ENCODE measurements at regions not wholly inside any gene's neighbourhood (a gene's known extent, or its start where the extent isn't known, plus 50 kb on each side); places are given as distances from the start of the nearest gene placed in this dataset.

- TF ChIP-seq CTCF (IDR thresholded peaks at IDR 0.05), result no peak
- no peak for TF ChIP-seq ZFX (IDR thresholded peaks at IDR 0.05; ENCODE audit: borderline replicate concordance)
Measured at GRCh38 chr9:93392974-93393373, 58.5 kb upstream of the FAM120A start.

Data from 22Rv1 (cell line).